ENCODE measurements at regions not wholly inside any gene's neighbourhood (a gene's known extent, or its start where the extent isn't known, plus 50 kb on each side); places are given as distances from the start of the nearest gene placed in this dataset.

- no peak for TF ChIP-seq POLR2A (IDR thresholded peaks at IDR 0.05)
- TF ChIP-seq POLR2AphosphoS5 (IDR thresholded peaks at IDR 0.05) = no peak
- no peak for TF ChIP-seq EP300 (IDR thresholded peaks at IDR 0.05)
- TF ChIP-seq CTCF (IDR thresholded peaks at IDR 0.05) = no peak
- DNase-seq = no peak
- H3K27ac ChIP-seq = no peak overlapping the region
- 77 to 88% (median 82%) methylated on average over 3 of the region's 3 CpGs for WGBS, 5 donors
- H3K36me3 ChIP-seq = no peaks in the 10 kb centered on the region
- H3K27me3 ChIP-seq = no peaks in the 10 kb centered on the region
- no peaks in the 10 kb centered on the region for H3K9me3 ChIP-seq
- no peaks in the 10 kb centered on the region for H3K4me1 ChIP-seq
- intact Hi-C loops (cut with DNase I; ENCODE audit: low total_unique reads) = no loop called here
- H3K4me3 ChIP-seq = no peak overlapping the region
Observed at GRCh38 chr9:75715360-75715759, 175.1 kb upstream of the PCSK5 start.

- TF ChIP-seq EP300 (IDR thresholded peaks at IDR 0.05) = no peak
- no peak for TF ChIP-seq POLR2A (IDR thresholded peaks at IDR 0.05)
- TF ChIP-seq POLR2AphosphoS5 (IDR thresholded peaks at IDR 0.05) = no peak
- no peak for TF ChIP-seq CTCF (IDR thresholded peaks at IDR 0.05)
- no peaks in the 10 kb centered on the region for H3K36me3 ChIP-seq
- H3K4me1 ChIP-seq = no peaks in the 10 kb centered on the region
- DNase-seq = no peak
- no peaks in the 10 kb centered on the region for H3K9me3 ChIP-seq
- H3K4me3 ChIP-seq = no peak overlapping the region
- H3K27ac ChIP-seq = no peak overlapping the region
- intact Hi-C loops (cut with DNase I; ENCODE audit: low total_unique reads) = no loop called here
- H3K27me3 ChIP-seq = no peaks in the 10 kb centered on the region
- WGBS, 5 donors = 64 to 81% (median 75%) methylated on average over 2 of the region's 2 CpGs
Observed at GRCh38 chr9:75718677-75719076, 171.8 kb upstream of the PCSK5 start.

DNA sequence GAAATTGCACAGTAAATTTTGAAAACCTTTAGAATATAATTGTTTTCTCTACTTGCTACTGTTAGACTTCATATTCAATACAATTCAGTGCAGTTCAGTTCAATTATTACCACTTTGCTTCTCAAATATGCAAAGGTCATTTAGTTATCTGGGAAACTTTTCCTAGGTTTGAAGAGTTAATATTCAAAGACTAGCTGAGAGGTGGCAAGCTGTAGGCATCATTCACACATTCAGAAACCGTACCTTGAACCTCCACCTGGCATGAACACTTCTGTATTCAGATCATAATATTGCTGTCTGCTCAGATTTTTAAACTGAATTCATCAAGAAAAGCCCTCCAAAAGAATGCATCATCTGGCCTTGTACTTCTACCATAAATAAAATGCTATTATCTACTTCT lies 162.1 kb upstream of the PCSK5 start:
- H3K27me3 ChIP-seq = no peaks in the 10 kb centered on the region
- no peaks in the 10 kb centered on the region for H3K9me3 ChIP-seq
- H3K27ac ChIP-seq = no peak overlapping the region
- intact Hi-C loops (cut with DNase I; ENCODE audit: low total_unique reads) = no loop called here
- H3K4me3 ChIP-seq = no peak overlapping the region
- 45 to 62% (median 61%) methylated on average over 1 of the region's 1 CpG for WGBS, 5 donors
- H3K36me3 ChIP-seq = no peaks in the 10 kb centered on the region
- TF ChIP-seq EP300 (IDR thresholded peaks at IDR 0.05) (no peak), POLR2A (IDR thresholded peaks at IDR 0.05) (no peak), CTCF (IDR thresholded peaks at IDR 0.05) (no peak), POLR2AphosphoS5 (IDR thresholded peaks at IDR 0.05) (no peak)
- no peaks in the 10 kb centered on the region for H3K4me1 ChIP-seq
- no peak for DNase-seq

DNA sequence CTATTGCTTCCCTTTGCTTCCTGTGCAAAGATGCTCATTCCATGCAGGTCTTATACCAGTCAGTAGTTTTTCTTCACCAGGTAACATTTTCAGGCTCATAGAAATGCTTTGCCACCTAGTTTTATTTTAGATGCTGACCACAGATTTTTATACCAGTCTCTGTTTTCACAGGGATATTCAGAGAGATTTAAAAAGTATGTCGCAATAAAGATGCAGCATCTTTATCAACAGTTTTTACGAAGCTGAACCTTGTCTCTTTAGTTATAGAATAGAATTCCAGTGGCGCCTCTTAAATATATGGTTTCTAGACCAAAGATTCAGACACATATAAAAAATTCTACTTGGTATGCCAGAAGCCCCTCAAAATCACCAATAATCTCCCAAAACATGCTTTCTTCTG lies 155.7 kb upstream of the PCSK5 start:
- intact Hi-C loops (cut with DNase I; ENCODE audit: low total_unique reads) = no loop called here

More for the DNA sequence above, 155.7 kb upstream of the PCSK5 start:
- WGBS, 5 donors = 71 to 92% (median 84%) methylated on average over 3 of the region's 3 CpGs
- Histone ChIP-seq H3K27ac (no peak overlapping the region), H3K27me3 (no peaks in the 10 kb centered on the region), H3K36me3 (no peaks in the 10 kb centered on the region), H3K9me3 (no peaks in the 10 kb centered on the region), H3K4me1 (no peaks in the 10 kb centered on the region), H3K4me3 (no peak overlapping the region)
- DNase-seq = no peak
- no peak for TF ChIP-seq CTCF (IDR thresholded peaks at IDR 0.05)
- no peak for TF ChIP-seq POLR2AphosphoS5 (IDR thresholded peaks at IDR 0.05)

Measured in stomach (tissue), 8 donors.